GM12872 (cell line): ENCODE measurements at regions not wholly inside any gene's neighbourhood (a gene's known extent, or its start where the extent isn't known, plus 50 kb on each side); places are given as distances from the start of the nearest gene placed in this dataset.

Experiments used
- TF ChIP-seq, protein P1 (sequence below): IDR thresholded peaks from 3 replicates; pipeline ENCODE4 v1.5.1; 2011; ENCODE audit warnings: low read depth, mild to moderate bottlenecking, low read length, moderate library complexity; ENCODE audit not compliant: insufficient read depth

DNA sequence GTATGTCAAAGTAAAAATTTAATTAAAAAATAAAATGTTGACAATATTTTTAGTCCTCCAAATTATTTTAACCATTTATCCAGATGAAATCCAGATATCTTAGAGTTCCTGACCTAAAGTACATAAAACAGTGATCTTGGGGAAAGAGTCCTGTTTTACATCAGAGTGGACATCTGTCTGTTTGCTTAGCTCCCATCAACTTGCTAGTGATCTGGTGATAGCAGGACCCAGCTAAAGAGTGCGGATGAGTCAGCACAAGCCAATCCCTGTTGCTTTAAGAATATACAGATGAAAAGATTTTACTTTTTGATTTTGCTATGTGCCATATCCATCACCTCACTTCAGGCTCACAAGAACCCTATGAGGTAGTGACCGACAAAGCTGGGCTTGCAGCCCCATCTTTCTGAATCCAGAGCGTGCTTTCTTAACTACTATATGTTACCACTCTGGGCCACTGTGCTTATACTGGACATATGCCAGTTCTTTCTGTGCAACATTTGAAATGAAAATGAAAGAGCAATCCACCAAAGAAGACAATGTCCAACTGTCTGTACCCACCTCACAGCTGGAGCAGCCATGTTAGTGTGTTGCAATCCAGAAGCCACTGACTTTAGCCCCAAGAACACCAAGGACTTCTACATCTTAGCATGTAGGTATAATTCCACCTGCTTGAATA, 167.6 kb upstream of the SESN3 start:
- TF ChIP-seq, protein P1, sequence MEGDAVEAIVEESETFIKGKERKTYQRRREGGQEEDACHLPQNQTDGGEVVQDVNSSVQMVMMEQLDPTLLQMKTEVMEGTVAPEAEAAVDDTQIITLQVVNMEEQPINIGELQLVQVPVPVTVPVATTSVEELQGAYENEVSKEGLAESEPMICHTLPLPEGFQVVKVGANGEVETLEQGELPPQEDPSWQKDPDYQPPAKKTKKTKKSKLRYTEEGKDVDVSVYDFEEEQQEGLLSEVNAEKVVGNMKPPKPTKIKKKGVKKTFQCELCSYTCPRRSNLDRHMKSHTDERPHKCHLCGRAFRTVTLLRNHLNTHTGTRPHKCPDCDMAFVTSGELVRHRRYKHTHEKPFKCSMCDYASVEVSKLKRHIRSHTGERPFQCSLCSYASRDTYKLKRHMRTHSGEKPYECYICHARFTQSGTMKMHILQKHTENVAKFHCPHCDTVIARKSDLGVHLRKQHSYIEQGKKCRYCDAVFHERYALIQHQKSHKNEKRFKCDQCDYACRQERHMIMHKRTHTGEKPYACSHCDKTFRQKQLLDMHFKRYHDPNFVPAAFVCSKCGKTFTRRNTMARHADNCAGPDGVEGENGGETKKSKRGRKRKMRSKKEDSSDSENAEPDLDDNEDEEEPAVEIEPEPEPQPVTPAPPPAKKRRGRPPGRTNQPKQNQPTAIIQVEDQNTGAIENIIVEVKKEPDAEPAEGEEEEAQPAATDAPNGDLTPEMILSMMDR = no peak

DNA sequence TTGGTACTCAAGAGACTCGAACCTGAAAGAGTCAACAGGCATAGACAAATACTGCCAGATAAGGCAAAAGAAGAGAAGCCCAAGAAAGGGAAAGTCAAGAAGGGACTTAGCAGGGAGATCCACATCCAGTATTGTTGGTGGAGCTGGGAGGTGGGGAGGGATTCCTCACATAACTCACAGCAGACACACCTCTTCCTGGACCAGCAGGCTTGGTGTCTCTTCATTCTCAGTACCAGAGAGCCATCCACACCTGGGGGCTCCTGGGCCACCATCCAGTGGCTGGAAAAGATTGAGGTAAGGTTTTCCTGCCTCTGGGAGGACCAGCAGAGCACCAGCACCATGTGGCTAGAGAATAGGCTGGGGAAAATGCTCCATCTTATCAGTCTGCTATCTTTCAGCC, 161.6 kb upstream of the SESN3 start:
- TF ChIP-seq, protein P1 = no peak

DNA sequence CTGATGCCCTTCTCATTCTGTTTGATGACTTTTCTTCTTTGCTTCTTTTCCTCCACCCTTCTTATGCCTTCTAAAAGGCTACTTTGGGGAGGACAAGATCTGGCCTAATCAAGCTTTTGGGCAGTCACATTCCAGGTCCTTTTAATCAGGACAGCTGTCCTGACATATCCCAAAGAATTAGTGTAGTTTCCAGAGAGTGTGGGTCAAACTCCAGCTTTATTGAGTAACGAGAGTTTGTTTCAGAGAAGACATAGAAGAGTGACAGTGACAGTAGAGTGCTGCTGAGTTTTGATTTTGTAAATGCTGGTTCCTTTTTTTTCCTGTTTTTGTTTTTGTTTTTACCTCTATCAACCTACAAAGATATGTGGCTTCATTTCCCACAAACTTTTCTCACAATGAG, 158.4 kb upstream of the SESN3 start:
- TF ChIP-seq, protein P1 = no peak

DNA sequence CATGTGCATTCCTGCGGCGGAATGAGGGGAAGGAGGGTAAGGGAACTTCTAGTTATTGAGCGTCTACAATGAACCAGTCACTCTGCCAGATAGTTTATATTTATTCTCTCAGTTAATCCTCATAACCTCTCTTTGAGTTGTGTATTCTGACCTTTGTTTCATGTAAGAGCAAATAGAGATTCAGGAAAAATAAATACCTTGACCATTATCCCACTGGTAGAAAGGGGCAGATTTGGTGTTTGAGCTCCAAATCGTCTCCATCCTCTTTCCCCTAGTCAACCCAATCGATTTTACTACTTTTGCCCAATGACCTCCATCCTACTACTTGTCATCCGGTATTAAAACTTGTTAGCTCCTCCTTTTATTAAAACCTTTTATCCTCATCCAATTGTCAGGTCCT, 157.1 kb upstream of the SESN3 start:
- TF ChIP-seq, protein P1 = no peak

DNA sequence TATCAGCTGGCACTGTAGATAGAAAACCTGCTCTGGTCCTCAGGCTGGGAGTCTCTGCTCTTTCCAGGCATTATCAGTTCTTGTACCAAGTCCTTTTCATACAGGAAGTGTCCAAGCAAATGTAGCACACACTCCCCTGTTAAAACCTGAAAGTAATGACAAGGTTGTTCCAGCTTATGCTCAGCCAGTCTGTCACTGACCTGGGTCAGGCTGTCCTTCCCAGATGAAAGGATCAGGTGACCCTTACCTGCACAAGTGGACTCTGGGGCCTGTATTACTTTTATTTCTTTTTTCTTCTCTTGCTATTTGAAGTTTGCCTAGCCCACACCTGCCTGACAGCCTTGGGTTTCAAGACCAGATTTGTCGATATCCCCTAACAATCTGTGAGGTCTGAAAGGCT, 156.3 kb upstream of the SESN3 start:
- TF ChIP-seq, protein P1 = no peak

DNA sequence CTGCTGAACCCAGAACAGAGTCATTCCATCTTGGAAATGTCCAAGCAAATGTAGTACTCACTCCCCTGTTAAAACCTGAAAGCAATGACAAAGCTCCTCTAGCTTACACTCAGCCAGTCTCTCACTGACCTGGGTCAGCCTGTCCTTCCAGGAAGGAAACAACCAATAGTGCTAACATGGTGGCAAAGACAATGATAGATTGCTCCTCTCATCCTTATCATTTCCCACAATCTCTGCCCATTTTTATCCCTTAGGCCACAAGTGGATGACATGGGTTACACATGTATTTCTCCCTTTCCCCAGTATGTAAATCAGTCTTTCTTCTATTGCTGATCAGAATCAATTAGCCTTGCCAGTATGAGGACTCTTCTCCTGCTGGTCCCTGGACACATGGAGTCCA, 154.6 kb upstream of the SESN3 start:
- TF ChIP-seq, protein P1 = no peak

DNA sequence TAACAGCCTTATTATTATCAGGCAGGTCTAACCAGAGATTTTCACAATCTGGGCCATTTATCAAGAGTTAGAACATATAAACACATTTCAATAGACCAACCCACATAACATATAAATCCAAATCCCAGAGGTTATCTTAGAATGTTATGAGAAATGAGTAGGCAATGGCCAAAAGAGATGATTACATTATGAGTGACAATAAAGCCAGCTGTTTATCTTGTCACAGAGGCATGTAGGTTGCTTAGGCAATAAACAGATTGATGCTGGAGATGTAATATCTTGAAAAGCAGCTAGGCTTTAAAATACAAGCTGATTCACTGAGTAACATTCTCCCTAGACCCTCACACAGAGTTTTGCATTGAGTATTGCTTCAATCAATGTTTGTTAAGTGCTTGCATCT, 148.5 kb upstream of the SESN3 start:
- TF ChIP-seq, protein P1 = no peak
